HL-60 (cell line): ENCODE measurements at regions not wholly inside any gene's neighbourhood (a gene's known extent, or its start where the extent isn't known, plus 50 kb on each side); places are given as distances from the start of the nearest gene placed in this dataset.

ENCODE experiments used
- DNase-seq, 2 experiments: peaks; one replicate each; pipeline ENCODE4 v3.0.0-alpha.2; 2010 to 2020; ENCODE audit warnings: low read depth in 1 of 2, low spot score in 1 of 2
- H3K27ac ChIP-seq: fragments of 250-450 bp; sonication (Bioruptor Pico); replicated peaks from 2 replicates; pipeline ENCODE4 v1.5.1; 2020; ENCODE audit warnings: mild to moderate bottlenecking, moderate library complexity
- H3K27me3 ChIP-seq: fragments of 250-450 bp; sonication (Bioruptor Pico); 2 replicates; pipeline ENCODE4 v1.5.1; 2021; ENCODE audit warnings: mild to moderate bottlenecking, moderate library complexity; ENCODE audit not compliant: insufficient read depth, poor library complexity, severe bottlenecking
- H3K4me3 ChIP-seq: replicated peaks from 2 replicates; pipeline ENCODE4 v1.5.1; 2011; ENCODE audit warnings: mild to moderate bottlenecking, control low read depth, low read length; ENCODE audit not compliant: insufficient read depth
- GABPA ChIP-seq: IDR thresholded peaks from 2 replicates; pipeline ENCODE4 v1.6.1; 2012; ENCODE audit warnings: low read depth
- POLR2AphosphoS5 ChIP-seq: IDR thresholded peaks from 2 replicates; pipeline ENCODE4 v1.6.1; 2012; ENCODE audit warnings: low read depth
- SPI1 ChIP-seq: IDR thresholded peaks from 2 replicates; pipeline ENCODE4 v1.6.1; 2012; ENCODE audit warnings: low read depth, mild to moderate bottlenecking, borderline replicate concordance
- TF ChIP-seq, protein P1 (sequence below): IDR thresholded peaks from 2 replicates; pipeline ENCODE4 v1.6.1; 2012; ENCODE audit warnings: low read depth; ENCODE audit not compliant: insufficient replicate concordance
- TF ChIP-seq, protein P2 (sequence below): IDR thresholded peaks from one replicate; pipeline ENCODE4 v1.5.1; 2011; ENCODE audit warnings: low read length, control low read depth, inconsistent platforms; ENCODE audit not compliant: insufficient read depth

DNA sequence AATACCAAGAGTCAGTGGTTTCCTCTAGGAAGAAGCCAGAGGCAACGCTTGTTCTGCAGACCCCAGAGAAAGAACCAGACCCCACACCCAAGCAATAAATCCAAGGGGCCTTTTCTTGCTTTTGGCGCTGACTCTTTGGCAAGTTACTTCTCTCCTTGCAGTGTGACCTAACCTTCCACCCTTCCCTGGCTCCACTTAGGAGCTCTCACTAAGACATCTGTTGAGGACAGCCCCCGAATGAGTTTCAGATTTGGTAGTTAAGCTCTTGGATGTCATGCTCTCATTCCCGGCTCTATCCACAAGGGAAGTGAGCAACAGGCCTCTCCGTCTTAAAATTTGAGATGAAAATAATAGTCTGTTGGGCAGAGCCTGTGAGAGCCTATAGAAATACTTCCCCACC lies 50.6 kb upstream of the FAM204A start:
- no peak for DNase-seq
- no peak overlapping the region for H3K27ac ChIP-seq
- H3K4me3 ChIP-seq, result no peak overlapping the region
- no peak for TF ChIP-seq POLR2AphosphoS5
- no peak for TF ChIP-seq GABPA
- TF ChIP-seq, protein P1, sequence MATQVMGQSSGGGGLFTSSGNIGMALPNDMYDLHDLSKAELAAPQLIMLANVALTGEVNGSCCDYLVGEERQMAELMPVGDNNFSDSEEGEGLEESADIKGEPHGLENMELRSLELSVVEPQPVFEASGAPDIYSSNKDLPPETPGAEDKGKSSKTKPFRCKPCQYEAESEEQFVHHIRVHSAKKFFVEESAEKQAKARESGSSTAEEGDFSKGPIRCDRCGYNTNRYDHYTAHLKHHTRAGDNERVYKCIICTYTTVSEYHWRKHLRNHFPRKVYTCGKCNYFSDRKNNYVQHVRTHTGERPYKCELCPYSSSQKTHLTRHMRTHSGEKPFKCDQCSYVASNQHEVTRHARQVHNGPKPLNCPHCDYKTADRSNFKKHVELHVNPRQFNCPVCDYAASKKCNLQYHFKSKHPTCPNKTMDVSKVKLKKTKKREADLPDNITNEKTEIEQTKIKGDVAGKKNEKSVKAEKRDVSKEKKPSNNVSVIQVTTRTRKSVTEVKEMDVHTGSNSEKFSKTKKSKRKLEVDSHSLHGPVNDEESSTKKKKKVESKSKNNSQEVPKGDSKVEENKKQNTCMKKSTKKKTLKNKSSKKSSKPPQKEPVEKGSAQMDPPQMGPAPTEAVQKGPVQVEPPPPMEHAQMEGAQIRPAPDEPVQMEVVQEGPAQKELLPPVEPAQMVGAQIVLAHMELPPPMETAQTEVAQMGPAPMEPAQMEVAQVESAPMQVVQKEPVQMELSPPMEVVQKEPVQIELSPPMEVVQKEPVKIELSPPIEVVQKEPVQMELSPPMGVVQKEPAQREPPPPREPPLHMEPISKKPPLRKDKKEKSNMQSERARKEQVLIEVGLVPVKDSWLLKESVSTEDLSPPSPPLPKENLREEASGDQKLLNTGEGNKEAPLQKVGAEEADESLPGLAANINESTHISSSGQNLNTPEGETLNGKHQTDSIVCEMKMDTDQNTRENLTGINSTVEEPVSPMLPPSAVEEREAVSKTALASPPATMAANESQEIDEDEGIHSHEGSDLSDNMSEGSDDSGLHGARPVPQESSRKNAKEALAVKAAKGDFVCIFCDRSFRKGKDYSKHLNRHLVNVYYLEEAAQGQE, result no peak
- no peak for TF ChIP-seq SPI1
- TF ChIP-seq, protein P2, sequence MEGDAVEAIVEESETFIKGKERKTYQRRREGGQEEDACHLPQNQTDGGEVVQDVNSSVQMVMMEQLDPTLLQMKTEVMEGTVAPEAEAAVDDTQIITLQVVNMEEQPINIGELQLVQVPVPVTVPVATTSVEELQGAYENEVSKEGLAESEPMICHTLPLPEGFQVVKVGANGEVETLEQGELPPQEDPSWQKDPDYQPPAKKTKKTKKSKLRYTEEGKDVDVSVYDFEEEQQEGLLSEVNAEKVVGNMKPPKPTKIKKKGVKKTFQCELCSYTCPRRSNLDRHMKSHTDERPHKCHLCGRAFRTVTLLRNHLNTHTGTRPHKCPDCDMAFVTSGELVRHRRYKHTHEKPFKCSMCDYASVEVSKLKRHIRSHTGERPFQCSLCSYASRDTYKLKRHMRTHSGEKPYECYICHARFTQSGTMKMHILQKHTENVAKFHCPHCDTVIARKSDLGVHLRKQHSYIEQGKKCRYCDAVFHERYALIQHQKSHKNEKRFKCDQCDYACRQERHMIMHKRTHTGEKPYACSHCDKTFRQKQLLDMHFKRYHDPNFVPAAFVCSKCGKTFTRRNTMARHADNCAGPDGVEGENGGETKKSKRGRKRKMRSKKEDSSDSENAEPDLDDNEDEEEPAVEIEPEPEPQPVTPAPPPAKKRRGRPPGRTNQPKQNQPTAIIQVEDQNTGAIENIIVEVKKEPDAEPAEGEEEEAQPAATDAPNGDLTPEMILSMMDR, result no peak
- H3K27me3 ChIP-seq, result no peaks in the 10 kb centered on the region
